Activated CD4-positive, alpha-beta T cell treated with anti-CD3 and anti-CD28 coated beads for 48 hours (primary cell): ENCODE measurements at regions not wholly inside any gene's neighbourhood (a gene's known extent, or its start where the extent isn't known, plus 50 kb on each side); places are given as distances from the start of the nearest gene placed in this dataset.
A peak's percentile ranks its signal among the peaks of the same experiment; 100 is the strongest.

Experiments
- DNase-seq: peaks from one replicate; pipeline ENCODE4 v3.0.0-alpha.2; 2020

GRCh38 chr11:76276046-76276780 lies 69.9 kb upstream of the WNT11 start:
- no peak for DNase-seq

- DNase-seq: no peak
Observed at GRCh38 chr11:76275446-76275845, 69.1 kb upstream of the WNT11 start.

GRCh38 chr11:76271068-76271467 lies 64.8 kb upstream of the WNT11 start:
- DNase-seq: no peak

- DNase-seq: no peak
Observed at GRCh38 chr11:76270389-76270788, 64.1 kb upstream of the WNT11 start.

- no peak for DNase-seq
Observed at GRCh38 chr11:76269661-76270261, 63.5 kb upstream of the WNT11 start.

GRCh38 chr11:76269247-76269646 lies 62.9 kb upstream of the WNT11 start:
- no peak for DNase-seq

GRCh38 chr11:76268498-76268897 lies 62.2 kb upstream of the WNT11 start:
- DNase-seq: no peak

- DNase-seq: no peak
Observed at GRCh38 chr11:76267556-76267955, 61.3 kb upstream of the WNT11 start.

- DNase-seq: peak; percentile 10
Observed at GRCh38 chr11:76266286-76267100, 60.2 kb upstream of the WNT11 start.

- DNase-seq: no peak
Observed at GRCh38 chr11:76265771-76266241, 59.5 kb upstream of the WNT11 start.

- no peak for DNase-seq
Observed at GRCh38 chr11:76263657-76264056, 57.4 kb upstream of the WNT11 start.

GRCh38 chr11:76263166-76263565 lies 56.9 kb upstream of the WNT11 start:
- no peak for DNase-seq

GRCh38 chr11:76260296-76260925 lies 54.1 kb upstream of the WNT11 start:
- DNase-seq: no peak

- DNase-seq: no peak
Observed at GRCh38 chr11:76259299-76259908, 53.1 kb upstream of the WNT11 start.

- no peak for DNase-seq
Observed at GRCh38 chr11:76257074-76257719, 50.9 kb upstream of the WNT11 start.

GRCh38 chr11:76256448-76256847 lies 50.1 kb upstream of the WNT11 start:
- no peak for DNase-seq
